Subcutaneous abdominal adipose tissue (tissue), 5 donors: ENCODE measurements at regions not wholly inside any gene's neighbourhood (a gene's known extent, or its start where the extent isn't known, plus 50 kb on each side); places are given as distances from the start of the nearest gene placed in this dataset.

Source experiments
- H3K27ac ChIP-seq: one replicate; pipeline ENCODE4 v1.7.0; 2013; ENCODE audit warnings: low read depth, mild to moderate bottlenecking, inconsistent platforms, low read length, moderate library complexity
- H3K27me3 ChIP-seq, 5 donors: one replicate each; pipeline ENCODE4 v1.7.0; 2013; ENCODE audit warnings: low read length in 5 of 5, inconsistent platforms in 1 of 5; ENCODE audit not compliant: control insufficient read depth in 5 of 5, insufficient read depth in 4 of 5
- H3K36me3 ChIP-seq, 5 donors: one replicate each; pipeline ENCODE4 v1.7.0; 2013; ENCODE audit warnings: low read length in 5 of 5; ENCODE audit not compliant: control insufficient read depth in 5 of 5, insufficient read depth in 5 of 5
- H3K4me1 ChIP-seq, 5 donors: one replicate each; pipeline ENCODE4 v1.7.0; 2013; ENCODE audit warnings: low read length in 5 of 5, mild to moderate bottlenecking in 3 of 5, moderate library complexity in 1 of 5; ENCODE audit not compliant: control insufficient read depth in 5 of 5, insufficient read depth in 5 of 5
- H3K4me3 ChIP-seq, 5 donors: one replicate each; pipeline ENCODE4 v1.7.0; 2013; ENCODE audit warnings: low read length in 5 of 5, low read depth in 1 of 5
- H3K9ac ChIP-seq, 5 donors: one replicate each; pipeline ENCODE4 v1.7.0; 2013; ENCODE audit warnings: low read length in 5 of 5, mild to moderate bottlenecking in 4 of 5, moderate library complexity in 3 of 5
- H3K9me3 ChIP-seq, 5 donors: one replicate each; pipeline ENCODE4 v1.7.0; 2013; ENCODE audit warnings: low read length in 5 of 5; ENCODE audit not compliant: control insufficient read depth in 5 of 5
- donor health status: healthy.
- donor health status: healthy.
- donor health status: healthy.
- donor health status: healthy.
- donor health status: healthy.

DNA sequence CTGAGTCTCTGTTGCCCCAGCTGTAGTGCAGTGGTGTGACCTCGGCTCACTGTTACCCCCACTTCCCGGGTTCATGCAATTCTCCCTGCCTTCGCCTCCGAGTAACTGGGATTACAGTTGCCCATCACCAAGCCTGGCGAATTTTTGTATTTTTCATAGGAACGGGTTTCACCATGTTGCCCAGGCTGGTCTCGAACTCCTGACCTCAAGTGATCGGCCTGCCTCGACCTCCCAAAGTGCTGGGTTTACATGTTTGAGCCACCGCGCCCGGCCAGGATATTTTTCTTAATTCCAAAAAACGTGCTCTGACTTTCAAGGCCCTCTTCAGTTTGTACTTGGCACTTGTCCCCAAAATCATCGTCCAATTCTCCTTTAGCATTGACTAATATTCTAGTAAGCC lies 129.2 kb upstream of the EPHA5 start:
- H3K27me3 ChIP-seq = no peaks in the 10 kb centered on the region
- H3K4me3 ChIP-seq = no peak overlapping the region
- no peak overlapping the region for H3K9ac ChIP-seq
- H3K27ac ChIP-seq = no peak overlapping the region
- H3K4me1 ChIP-seq = no peaks in the 10 kb centered on the region
- H3K36me3 ChIP-seq = no peaks in the 10 kb centered on the region
- H3K9me3 ChIP-seq = peaks cover 0 to 3% (median 0%) of the 10 kb centered on the region in 5 donors

DNA sequence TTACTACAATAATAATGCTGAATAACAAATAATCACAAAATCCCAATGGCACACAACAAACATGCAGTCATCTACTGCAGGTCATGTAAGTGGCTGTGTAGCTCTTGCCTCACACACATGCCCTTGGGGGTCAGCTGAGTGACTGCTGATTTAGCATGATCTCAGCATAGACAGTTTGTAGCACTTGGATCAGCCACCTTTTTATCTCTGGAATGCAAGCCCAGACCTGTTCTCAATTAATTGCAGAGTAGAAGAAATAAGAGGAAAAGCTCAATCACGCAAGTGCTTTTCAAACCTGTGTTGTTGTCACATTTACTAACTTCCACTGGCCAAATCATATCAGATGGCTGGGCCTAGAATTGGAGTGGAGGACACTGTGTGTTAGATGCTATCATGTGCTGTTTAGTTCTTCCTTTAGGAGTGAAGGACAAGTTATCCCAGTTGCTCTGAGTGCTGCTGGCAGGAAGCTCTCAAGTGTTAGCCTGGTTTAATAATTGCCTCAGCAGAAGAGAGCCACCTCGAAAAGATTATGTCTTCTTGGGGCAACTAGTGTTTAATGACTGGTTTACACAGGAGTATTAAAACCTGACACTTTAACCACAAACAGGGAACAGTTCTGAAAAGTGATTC lies 128.3 kb upstream of the EPHA5 start:
- Histone ChIP-seq H3K9me3 (peaks cover 0 to under 1% (median 0%) of the 10 kb centered on the region in 5 donors), H3K4me1 (no peaks in the 10 kb centered on the region), H3K9ac (no peak overlapping the region), H3K36me3 (no peaks in the 10 kb centered on the region), H3K4me3 (no peak overlapping the region), H3K27me3 (no peaks in the 10 kb centered on the region), H3K27ac (no peak overlapping the region)

DNA sequence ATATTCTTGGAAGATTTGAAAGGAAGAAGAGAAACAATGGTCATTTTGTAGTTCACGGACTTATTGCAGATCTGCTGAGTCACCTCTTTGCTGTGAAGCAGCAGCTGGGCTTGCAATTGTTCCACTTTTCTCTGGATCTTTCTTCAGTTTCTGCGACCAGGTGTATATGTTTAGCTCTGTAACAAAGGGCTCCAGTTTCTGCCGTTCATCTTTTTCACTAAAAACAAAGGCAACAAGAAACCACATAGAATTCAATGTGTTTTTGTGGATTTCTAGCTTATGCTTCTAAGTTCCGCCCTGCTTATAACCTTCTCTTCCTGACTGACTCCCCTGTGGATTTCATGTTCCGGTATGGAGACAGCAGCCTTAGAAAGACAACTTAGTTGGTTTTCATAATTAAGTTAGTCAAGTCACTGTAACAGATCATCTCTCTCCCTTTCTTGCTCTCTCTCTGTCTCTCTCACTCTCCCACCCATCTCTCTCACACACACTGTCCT lies 121.6 kb upstream of the EPHA5 start:
- Histone ChIP-seq H3K9ac (no peak overlapping the region), H3K9me3 (no peaks in the 10 kb centered on the region), H3K4me3 (peak overlapping the region in 2 of 5 donors; percentile 12 to 33), H3K4me1 (peaks cover 0 to 6% (median 0%) of the 10 kb centered on the region in 5 donors), H3K36me3 (no peaks in the 10 kb centered on the region), H3K27me3 (no peaks in the 10 kb centered on the region), H3K27ac (no peak overlapping the region)

GRCh38 chr4:65791111-65791811 lies 121.0 kb upstream of the EPHA5 start:
- H3K4me3 ChIP-seq = peak overlapping the region in 2 of 5 donors; percentile 12 to 33
- H3K27me3 ChIP-seq = no peaks in the 10 kb centered on the region
- H3K27ac ChIP-seq = no peak overlapping the region
- H3K4me1 ChIP-seq = peaks cover 0 to 6% (median 0%) of the 10 kb centered on the region in 5 donors
- no peaks in the 10 kb centered on the region for H3K9me3 ChIP-seq
- no peaks in the 10 kb centered on the region for H3K36me3 ChIP-seq
- no peak overlapping the region for H3K9ac ChIP-seq

DNA sequence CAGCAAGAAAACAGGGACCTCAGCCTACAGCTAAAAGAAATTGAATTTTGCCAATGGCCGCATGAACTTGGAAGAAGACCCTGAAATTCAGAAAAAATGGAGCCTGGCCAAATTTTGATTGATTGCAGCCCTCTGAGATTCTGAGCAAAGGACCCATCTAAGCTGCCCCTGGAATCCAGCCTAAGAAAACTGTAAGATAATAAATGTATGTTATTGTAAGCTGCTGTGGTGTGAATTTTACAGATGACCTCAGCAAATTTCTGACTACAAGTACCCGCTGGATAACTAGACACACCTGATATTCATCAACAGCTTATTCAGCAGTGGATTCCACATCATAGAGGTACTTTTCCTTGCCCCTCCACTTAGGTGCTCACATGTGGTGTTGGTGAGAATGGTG lies 119.5 kb upstream of the EPHA5 start:
- no peak overlapping the region for H3K4me3 ChIP-seq
- no peaks in the 10 kb centered on the region for H3K36me3 ChIP-seq
- H3K27ac ChIP-seq = no peak overlapping the region
- no peak overlapping the region for H3K9ac ChIP-seq
- no peaks in the 10 kb centered on the region for H3K9me3 ChIP-seq
- H3K27me3 ChIP-seq = no peaks in the 10 kb centered on the region
- H3K4me1 ChIP-seq = peaks cover 0 to 6% (median 0%) of the 10 kb centered on the region in 5 donors

GRCh38 chr4:65789341-65789740 lies 119.1 kb upstream of the EPHA5 start:
- H3K4me3 ChIP-seq = no peak overlapping the region
- no peaks in the 10 kb centered on the region for H3K36me3 ChIP-seq

GRCh38 chr4:65777270-65777669 lies 107.0 kb upstream of the EPHA5 start:
- peaks cover 0 to 19% (median 7%) of the 10 kb centered on the region in 5 donors for H3K9me3 ChIP-seq

More at GRCh38 chr4:65789341-65789740, 119.1 kb upstream of the EPHA5 start:
- Histone ChIP-seq H3K27me3 (no peaks in the 10 kb centered on the region), H3K9me3 (no peaks in the 10 kb centered on the region), H3K9ac (no peak overlapping the region), H3K4me1 (peaks cover 0 to 6% (median 0%) of the 10 kb centered on the region in 5 donors), H3K27ac (no peak overlapping the region)

GRCh38 chr4:65773636-65774035 lies 103.3 kb upstream of the EPHA5 start:
- Histone ChIP-seq H3K9me3 (peaks cover 0 to 29% (median 7%) of the 10 kb centered on the region in 5 donors), H3K4me1 (no peaks in the 10 kb centered on the region), H3K9ac (no peak overlapping the region), H3K27me3 (no peaks in the 10 kb centered on the region), H3K27ac (no peak overlapping the region), H3K36me3 (no peaks in the 10 kb centered on the region), H3K4me3 (no peak overlapping the region)

More at GRCh38 chr4:65777270-65777669, 107.0 kb upstream of the EPHA5 start:
- no peak overlapping the region for H3K4me3 ChIP-seq
- no peak overlapping the region for H3K27ac ChIP-seq
- no peaks in the 10 kb centered on the region for H3K27me3 ChIP-seq
- no peaks in the 10 kb centered on the region for H3K4me1 ChIP-seq
- no peak overlapping the region for H3K9ac ChIP-seq
- H3K36me3 ChIP-seq = no peaks in the 10 kb centered on the region

- H3K9me3 ChIP-seq = no peaks in the 10 kb centered on the region
- H3K4me1 ChIP-seq = no peaks in the 10 kb centered on the region
- no peaks in the 10 kb centered on the region for H3K36me3 ChIP-seq
Observed at GRCh38 chr4:65747386-65747785, 77.1 kb upstream of the EPHA5 start.

GRCh38 chr4:65738134-65738533 lies 67.8 kb upstream of the EPHA5 start:
- Histone ChIP-seq H3K4me1 (no peaks in the 10 kb centered on the region), H3K9ac (no peak overlapping the region), H3K4me3 (no peak overlapping the region), H3K9me3 (no peaks in the 10 kb centered on the region), H3K36me3 (no peaks in the 10 kb centered on the region), H3K27me3 (no peaks in the 10 kb centered on the region), H3K27ac (no peak overlapping the region)

More at GRCh38 chr4:65747386-65747785, 77.1 kb upstream of the EPHA5 start:
- H3K9ac ChIP-seq = no peak overlapping the region
- H3K27me3 ChIP-seq = no peaks in the 10 kb centered on the region
- H3K4me3 ChIP-seq = no peak overlapping the region
- no peak overlapping the region for H3K27ac ChIP-seq
